H1 (cell line): ENCODE measurements at regions not wholly inside any gene's neighbourhood (a gene's known extent, or its start where the extent isn't known, plus 50 kb on each side); places are given as distances from the start of the nearest gene placed in this dataset.

Experiments
- JUND ChIP-seq: IDR thresholded peaks from 2 replicates; pipeline ENCODE4 v1.6.1; 2011; ENCODE audit warnings: mild to moderate bottlenecking, improper control_type of control experiment, low read length

DNA sequence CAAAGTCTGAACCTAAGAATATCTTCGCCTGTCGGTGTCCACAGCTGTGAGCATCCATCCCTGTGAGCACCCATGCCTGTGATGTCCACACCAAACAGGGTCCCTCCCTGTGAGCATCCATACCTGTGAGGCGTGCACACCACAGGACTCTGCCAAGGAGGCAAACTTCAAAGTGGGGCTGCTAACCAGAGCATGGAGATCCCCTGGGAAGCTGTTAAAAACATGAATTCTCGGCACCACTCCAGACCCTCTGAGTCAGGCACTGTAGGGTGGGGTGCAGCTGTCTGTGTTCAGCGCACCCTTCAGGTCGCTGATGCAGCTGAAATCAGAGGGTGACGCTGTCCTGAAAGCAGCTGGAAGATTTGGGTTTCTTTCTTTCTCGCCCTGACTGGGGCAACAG, 85.4 kb upstream of the NXT1 start (continued):
- TF ChIP-seq JUND, result no peak
